ENCODE measurements at regions not wholly inside any gene's neighbourhood (a gene's known extent, or its start where the extent isn't known, plus 50 kb on each side); places are given as distances from the start of the nearest gene placed in this dataset.
"Not testable (repeated sequence)": the region's sequence is repeated elsewhere in the genome, so short reads cannot be mapped to it uniquely, and the experiment has no call there.

DNA sequence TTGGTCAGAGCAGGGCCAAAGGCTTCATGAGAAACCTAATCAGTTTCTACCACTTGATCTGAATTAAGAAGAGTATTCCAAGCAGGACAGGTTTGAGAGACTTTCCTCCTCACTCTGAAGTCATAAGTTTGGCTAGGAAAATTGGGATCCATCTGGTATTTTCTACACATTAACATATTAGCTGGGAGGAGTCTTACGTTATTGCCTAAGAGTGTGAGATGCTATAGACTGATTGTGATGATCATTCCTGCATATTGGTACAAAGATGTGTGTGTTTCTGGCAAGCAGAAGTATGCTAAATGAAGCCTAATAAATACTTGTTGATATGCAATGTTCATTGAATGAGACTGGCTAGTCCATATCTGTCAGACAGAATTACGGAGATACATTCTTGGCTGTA lies 73.5 kb upstream of the RASGRP1 start:
- Mint-ChIP-seq H3K4me3 (no peak overlapping the region), H3K27me3 (no peaks in the 10 kb centered on the region), H3K9me3 (peaks cover 4% of the 10 kb centered on the region), H3K36me3 (ENCODE audit: low read depth) (no peaks in the 10 kb centered on the region), H3K4me1 (ENCODE audit: low read depth) (peaks cover 39% of the 10 kb centered on the region), H3K27ac (peak overlapping the region; percentile 70)
- no peaks in the 10 kb centered on the region for H3K27me3 ChIP-seq (ENCODE audit: control insufficient read depth in 1 of 2, insufficient read depth in 2 of 2, low read length in 2 of 2)
- no peak for ATAC-seq (ENCODE audit: poor library complexity)
- intact Hi-C loops (cut with DNase I, micrococcal nuclease): loop anchor here in 1 of 2 experiments (5.0 to 10.0 kb wide), 2 partner anchors 36 to 47 kb away; no protein-coding TSS in a partner anchor
- H3K27ac ChIP-seq (ENCODE audit: low read depth in 1 of 2, low read length in 2 of 2): no peak overlapping the region
- peaks cover 14% of the 10 kb centered on the region for H3K4me1 ChIP-seq (ENCODE audit: insufficient read depth, low read length)
- no peak overlapping the region for H3K4me3 ChIP-seq (ENCODE audit: low read length)
- TF ChIP-seq, protein P1, sequence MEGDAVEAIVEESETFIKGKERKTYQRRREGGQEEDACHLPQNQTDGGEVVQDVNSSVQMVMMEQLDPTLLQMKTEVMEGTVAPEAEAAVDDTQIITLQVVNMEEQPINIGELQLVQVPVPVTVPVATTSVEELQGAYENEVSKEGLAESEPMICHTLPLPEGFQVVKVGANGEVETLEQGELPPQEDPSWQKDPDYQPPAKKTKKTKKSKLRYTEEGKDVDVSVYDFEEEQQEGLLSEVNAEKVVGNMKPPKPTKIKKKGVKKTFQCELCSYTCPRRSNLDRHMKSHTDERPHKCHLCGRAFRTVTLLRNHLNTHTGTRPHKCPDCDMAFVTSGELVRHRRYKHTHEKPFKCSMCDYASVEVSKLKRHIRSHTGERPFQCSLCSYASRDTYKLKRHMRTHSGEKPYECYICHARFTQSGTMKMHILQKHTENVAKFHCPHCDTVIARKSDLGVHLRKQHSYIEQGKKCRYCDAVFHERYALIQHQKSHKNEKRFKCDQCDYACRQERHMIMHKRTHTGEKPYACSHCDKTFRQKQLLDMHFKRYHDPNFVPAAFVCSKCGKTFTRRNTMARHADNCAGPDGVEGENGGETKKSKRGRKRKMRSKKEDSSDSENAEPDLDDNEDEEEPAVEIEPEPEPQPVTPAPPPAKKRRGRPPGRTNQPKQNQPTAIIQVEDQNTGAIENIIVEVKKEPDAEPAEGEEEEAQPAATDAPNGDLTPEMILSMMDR (IDR thresholded peaks at IDR 0.05): no peak
- ChIA-PET CTCF (no interaction called here), POLR2A (interaction anchor here (1.9 to 4.0 kb wide), 2 partner anchors 10 to 13 kb away, joined by 7 to 16 read pairs; no protein-coding TSS in a partner anchor)
- no peaks in the 10 kb centered on the region for H3K9me3 ChIP-seq (ENCODE audit: control insufficient read depth in 1 of 2, insufficient read depth in 1 of 2, low read length in 2 of 2)
- no peaks in the 10 kb centered on the region for H3K36me3 ChIP-seq (ENCODE audit: insufficient read depth, low read length)
- no peak for DNase-seq

DNA sequence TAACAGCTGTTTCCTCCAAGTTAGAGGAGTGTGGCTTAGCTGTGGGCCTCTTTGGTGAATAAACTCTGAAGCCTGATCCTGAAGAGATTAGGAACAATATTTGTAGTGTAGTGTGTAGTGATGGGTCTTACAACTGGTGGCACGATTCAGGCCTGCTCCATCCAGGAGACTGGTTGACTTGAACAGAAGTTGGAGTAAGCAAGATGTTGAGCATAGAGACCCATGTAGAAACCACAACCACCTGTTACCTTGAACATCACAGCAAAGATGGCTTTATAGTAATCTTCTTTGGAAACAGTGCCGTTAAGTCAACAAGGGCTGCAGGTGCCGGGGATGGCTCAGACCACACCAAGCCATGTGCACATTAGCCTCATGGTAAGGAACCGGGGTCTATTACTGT lies 74.2 kb upstream of the RASGRP1 start:
- H3K4me3 Mint-ChIP-seq: peak overlapping the region; percentile 20
- CTCF ChIA-PET: no interaction called here
- no peaks in the 10 kb centered on the region for H3K36me3 Mint-ChIP-seq (ENCODE audit: low read depth)
- Histone ChIP-seq H3K9me3 (ENCODE audit: control insufficient read depth in 1 of 2, insufficient read depth in 1 of 2, low read length in 2 of 2) (no peaks in the 10 kb centered on the region), H3K4me1 (ENCODE audit: insufficient read depth, low read length) (peaks cover 18% of the 10 kb centered on the region), H3K36me3 (ENCODE audit: insufficient read depth, low read length) (no peaks in the 10 kb centered on the region), H3K27me3 (ENCODE audit: control insufficient read depth in 1 of 2, insufficient read depth in 2 of 2, low read length in 2 of 2) (no peaks in the 10 kb centered on the region), H3K27ac (ENCODE audit: low read depth in 1 of 2, low read length in 2 of 2) (no peak overlapping the region), H3K4me3 (ENCODE audit: low read length) (no peak overlapping the region)
- peak overlapping the region; percentile 70 for H3K27ac Mint-ChIP-seq
- DNase-seq: peak in 1 of 14 experiments; percentile 9
- TF ChIP-seq, protein P1 (IDR thresholded peaks at IDR 0.05): no peak
- no peak for ATAC-seq (ENCODE audit: poor library complexity)
- H3K4me1 Mint-ChIP-seq (ENCODE audit: low read depth): peaks cover 45% of the 10 kb centered on the region
- POLR2A ChIA-PET: interaction anchor here (1.9 to 4.0 kb wide), 2 partner anchors 9 to 12 kb away, joined by 7 to 16 read pairs; no protein-coding TSS in a partner anchor
- peaks cover 4% of the 10 kb centered on the region for H3K9me3 Mint-ChIP-seq
- intact Hi-C loops (cut with DNase I, micrococcal nuclease): loop anchor here in 1 of 2 experiments (5.0 to 10.0 kb wide), 2 partner anchors 37 to 46 kb away; no protein-coding TSS in a partner anchor
- no peaks in the 10 kb centered on the region for H3K27me3 Mint-ChIP-seq

DNA sequence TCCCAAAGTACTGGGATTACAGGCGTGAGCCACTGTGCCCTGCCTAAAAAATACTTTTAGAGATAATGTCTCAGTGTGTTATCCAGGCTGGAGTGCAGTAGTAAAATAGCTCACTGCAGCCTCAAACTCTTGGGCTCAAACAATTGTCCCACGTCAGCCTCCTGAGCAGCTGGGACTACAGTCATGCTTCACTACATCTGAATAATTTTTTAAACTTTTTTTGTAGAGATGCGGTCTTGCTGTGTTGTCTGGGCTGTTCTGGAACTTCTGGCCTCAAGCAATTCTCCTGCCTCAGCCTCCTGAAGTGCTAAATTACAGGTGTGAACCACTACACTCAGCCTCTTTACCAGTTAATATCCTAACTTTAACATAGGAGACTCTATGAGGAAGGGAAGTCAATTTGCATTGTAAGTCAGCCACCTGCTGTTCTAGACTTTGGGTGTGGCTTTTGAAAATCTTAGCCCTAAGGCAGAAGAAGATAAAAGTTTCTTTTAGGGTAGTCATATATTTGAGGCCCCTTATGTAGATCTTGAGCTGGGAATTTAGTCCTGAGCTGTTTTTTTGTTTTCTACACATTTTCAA lies 78.2 kb upstream of the RASGRP1 start:
- Histone ChIP-seq H3K27ac (ENCODE audit: low read depth in 1 of 2, low read length in 2 of 2) (no peak overlapping the region), H3K27me3 (ENCODE audit: control insufficient read depth in 1 of 2, insufficient read depth in 2 of 2, low read length in 2 of 2) (no peaks in the 10 kb centered on the region), H3K4me3 (ENCODE audit: low read length) (no peak overlapping the region), H3K9me3 (ENCODE audit: control insufficient read depth in 1 of 2, insufficient read depth in 1 of 2, low read length in 2 of 2) (no peaks in the 10 kb centered on the region), H3K4me1 (ENCODE audit: insufficient read depth, low read length) (peaks cover 32% of the 10 kb centered on the region), H3K36me3 (ENCODE audit: insufficient read depth, low read length) (no peaks in the 10 kb centered on the region)
- intact Hi-C loops (cut with DNase I, micrococcal nuclease): no loop called here
- DNase-seq (peak in 1 of 14 experiments; percentile 44), ATAC-seq (ENCODE audit: poor library complexity) (peak; percentile 39)
- peaks cover 61% of the 10 kb centered on the region for H3K4me1 Mint-ChIP-seq (ENCODE audit: low read depth)
- no peak overlapping the region for H3K4me3 Mint-ChIP-seq
- ChIA-PET CTCF (interaction anchor here (0.8 to 1.1 kb wide), 2 partner anchors 9 to 10 kb away, joined by 3 to 4 read pairs; no protein-coding TSS in a partner anchor), POLR2A (interaction anchor here (1.0 to 1.9 kb wide), 6 partner anchors 8 to 79 kb away, joined by 4 to 7 read pairs (median 4); partner anchors contain the start of gene RASGRP1)
- H3K9me3 Mint-ChIP-seq: peaks cover 4% of the 10 kb centered on the region
- TF ChIP-seq, protein P1 (IDR thresholded peaks at IDR 0.05): no peak
- H3K27me3 Mint-ChIP-seq: no peaks in the 10 kb centered on the region
- H3K27ac Mint-ChIP-seq: peak overlapping the region; percentile 57
- H3K36me3 Mint-ChIP-seq (ENCODE audit: low read depth): no peaks in the 10 kb centered on the region

DNA sequence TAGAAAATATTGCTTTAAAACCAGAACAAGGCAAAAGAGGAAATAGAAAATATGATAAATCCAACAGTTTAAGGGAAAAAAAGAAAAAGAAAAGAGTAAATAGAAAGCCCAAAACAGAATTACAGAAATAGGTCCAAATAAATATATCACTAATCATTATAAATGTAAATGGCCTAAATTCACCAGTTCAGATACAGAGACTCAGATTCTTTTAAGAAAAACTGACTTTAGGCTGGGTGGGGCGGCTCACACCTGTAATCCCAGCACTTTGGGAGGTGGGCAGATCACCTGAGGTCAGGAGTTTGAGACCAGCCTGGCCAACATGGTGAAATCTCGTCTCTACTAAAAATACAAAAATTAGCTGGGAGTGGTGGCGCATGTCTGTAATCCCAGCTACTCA lies 79.7 kb upstream of the RASGRP1 start:
- H3K4me1 ChIP-seq (ENCODE audit: insufficient read depth, low read length): peaks cover 35% of the 10 kb centered on the region
- H3K4me1 Mint-ChIP-seq (ENCODE audit: low read depth): peaks cover 61% of the 10 kb centered on the region
- POLR2A ChIA-PET: not testable (repeated sequence)

More for the DNA sequence above, 79.7 kb upstream of the RASGRP1 start:
- H3K9me3 ChIP-seq (ENCODE audit: control insufficient read depth in 1 of 2, insufficient read depth in 1 of 2, low read length in 2 of 2); H3K27me3 Mint-ChIP-seq; H3K4me3 ChIP-seq (ENCODE audit: low read length); H3K36me3 Mint-ChIP-seq (ENCODE audit: low read depth); CTCF ChIA-PET; H3K27ac ChIP-seq (ENCODE audit: low read depth in 1 of 2, low read length in 2 of 2); H3K4me3 Mint-ChIP-seq; H3K36me3 ChIP-seq (ENCODE audit: insufficient read depth, low read length); H3K27me3 ChIP-seq (ENCODE audit: control insufficient read depth in 1 of 2, insufficient read depth in 2 of 2, low read length in 2 of 2); H3K27ac Mint-ChIP-seq; H3K9me3 Mint-ChIP-seq; ATAC-seq (ENCODE audit: poor library complexity); DNase-seq; intact Hi-C loops (cut with DNase I, micrococcal nuclease): not testable (repeated sequence)

All from CD4-positive, alpha-beta T cell (primary cell).